ENCODE measurements at regions not wholly inside any gene's neighbourhood (a gene's known extent, or its start where the extent isn't known, plus 50 kb on each side); places are given as distances from the start of the nearest gene placed in this dataset.

- Histone ChIP-seq H3K27ac (ENCODE audit: low read depth in 2 of 2, low read length in 1 of 2) (no peak overlapping the region), H3K9me3 (no peaks in the 10 kb centered on the region), H3F3A (replicated peaks; ENCODE audit: insufficient read depth) (no peaks in the 10 kb centered on the region), H3K4me3 (ENCODE audit: low read depth in 2 of 2, low read length in 1 of 2) (no peak overlapping the region), H3K79me2 (ENCODE audit: insufficient read depth) (no peaks in the 10 kb centered on the region), H3K9me2 (no peaks in the 10 kb centered on the region), H3K27me3 (ENCODE audit: insufficient read depth) (no peaks in the 10 kb centered on the region), H2AFZ (ENCODE audit: low read depth) (no peak overlapping the region), H3K4me1 (ENCODE audit: control insufficient read depth in 1 of 2, insufficient read depth in 2 of 2, low read depth in 1 of 2, low read length in 1 of 2) (peaks cover 16 to 41% of the 10 kb centered on the region in 2 experiments; a peak in 2 of 4 replicates), H3K4me2 (no peak overlapping the region), H3K36me3 (replicated peaks in 1 of 2; ENCODE audit: control insufficient read depth in 1 of 2, insufficient read depth in 2 of 2, low read length in 1 of 2) (no peaks in the 10 kb centered on the region), H3K9ac (no peak overlapping the region), H4K20me1 (ENCODE audit: insufficient read depth) (no peaks in the 10 kb centered on the region)
- no peak for DNase-seq
- ChIA-PET CTCF (interaction anchor here (0.7 to 1.6 kb wide), 5 partner anchors 32 to 319 kb away, joined by 3 to 6 read pairs (median 3); no protein-coding TSS in a partner anchor), POLR2A (no interaction called here)
- WGBS (ENCODE audit: low lambda C conversion rate), result 71% methylated on average over 3 of the region's 7 CpGs
- TF ChIP-seq RXRA (IDR thresholded peaks at IDR 0.05; ENCODE audit: borderline replicate concordance, low read depth) (no peak), FOXM1 (IDR thresholded peaks at IDR 0.05; ENCODE audit: low read depth) (no peak), GABPA (IDR thresholded peaks at IDR 0.05; ENCODE audit: low read depth) (no peak), TEAD4 (IDR thresholded peaks at IDR 0.05; ENCODE audit: borderline replicate concordance, insufficient read depth) (no peak), RCOR1 (IDR thresholded peaks at IDR 0.05; ENCODE audit: low read length) (no peak), PBX3 (IDR thresholded peaks at IDR 0.05) (no peak), RAD21 (IDR thresholded peaks at IDR 0.05; ENCODE audit: low read length) (no peak), MXI1 (IDR thresholded peaks at IDR 0.05; ENCODE audit: low read depth, low read length) (no peak), ZBTB33 (IDR thresholded peaks at IDR 0.05; ENCODE audit: borderline replicate concordance, low read depth) (no peak), CTCF (IDR thresholded peaks at IDR 0.05) (no peak), NRF1 (IDR thresholded peaks at IDR 0.05; ENCODE audit: low read depth, low read length) (no peak), REST (IDR thresholded peaks at IDR 0.05; ENCODE audit: low read depth, low read length) (no peak)
Measured at GRCh38 chr6:43986177-43986825, 141.0 kb downstream of the MRPL14 start.

All from SK-N-SH (cell line).